WTC11 (cell line): ENCODE measurements at regions not wholly inside any gene's neighbourhood (a gene's known extent, or its start where the extent isn't known, plus 50 kb on each side); places are given as distances from the start of the nearest gene placed in this dataset.

ENCODE experiments used
- ATAC-seq: fragments of 200-7000 bp; cut with Tn5 transposase; 2 replicates; pipeline ENCODE4 v1.10.0; 2021; ENCODE audit warnings: mild to moderate bottlenecking, moderate library complexity
- CTCF ChIA-PET: fragments of 300-600 bp; sonication (Branson Sonifier 250); formaldehyde crosslinking; loops from one replicate; lab custom pipeline; 2021; ENCODE audit warnings: antibody characterized with exemption; lab: Charles Lee
- POLR2A ChIA-PET: fragments of 350-600 bp; sonication (Branson Sonifier 250); formaldehyde crosslinking; loops from one replicate; lab custom pipeline; 2021; ENCODE audit warnings: antibody characterized with exemption; lab: Charles Lee
- DNase-seq: peaks from one replicate; pipeline ENCODE4 v3.0.0; 2021; ENCODE audit warnings: low spot score
- H3K27ac Mint-ChIP-seq: 2 replicates; pipeline ENCODE4 v1.8.0; 2021; ENCODE audit warnings: mixed read lengths
- H3K27me3 Mint-ChIP-seq: 2 replicates; pipeline ENCODE4 v1.8.0; 2021; ENCODE audit warnings: low read depth, mild to moderate bottlenecking, moderate library complexity, mixed read lengths
- H3K36me3 Mint-ChIP-seq: 2 replicates; pipeline ENCODE4 v1.8.0; 2021; ENCODE audit warnings: mixed read lengths
- H3K4me1 Mint-ChIP-seq: 2 replicates; pipeline ENCODE4 v1.8.0; 2022; ENCODE audit warnings: mixed read lengths
- H3K4me3 Mint-ChIP-seq: 2 replicates; pipeline ENCODE4 v1.8.0; 2021; ENCODE audit warnings: mild to moderate bottlenecking, moderate library complexity, mixed read lengths
- H3K9me3 Mint-ChIP-seq: 2 replicates; pipeline ENCODE4 v1.8.0; 2021; ENCODE audit warnings: mixed read lengths
- ATF3 ChIP-seq: sonication (generic); formaldehyde crosslinking; conservative IDR thresholded peaks from 2 replicates; pipeline ENCODE4 v1.8.1; 2022; ENCODE audit warnings: mild to moderate bottlenecking, missing genetic modification reagents
- CBFB ChIP-seq: sonication (generic); formaldehyde crosslinking; IDR thresholded peaks from 2 replicates; pipeline ENCODE4 v1.8.1; 2022; ENCODE audit warnings: mild to moderate bottlenecking, low read depth, missing genetic modification reagents
- FOXJ3 ChIP-seq: sonication (generic); formaldehyde crosslinking; IDR thresholded peaks from 2 replicates; pipeline ENCODE4 v1.9.0; 2021; ENCODE audit warnings: missing genetic modification reagents, mild to moderate bottlenecking, borderline replicate concordance
- GRHL2 ChIP-seq: fragments of 250-450 bp; sonication (Bioruptor Pico); IDR thresholded peaks from 2 replicates; pipeline ENCODE4 v1.8.0; 2022; ENCODE audit warnings: mild to moderate bottlenecking, moderate library complexity; ENCODE audit not compliant: insufficient replicate concordance, severe bottlenecking
- IRF1 ChIP-seq: sonication (generic); formaldehyde crosslinking; IDR thresholded peaks from 2 replicates; pipeline ENCODE4 v1.8.0; 2023; ENCODE audit warnings: missing genetic modification reagents
- JAZF1 ChIP-seq: fragments of 250-450 bp; sonication (Bioruptor Pico); IDR thresholded peaks from 2 replicates; pipeline ENCODE4 v1.9.0; 2021; ENCODE audit warnings: moderate library complexity, mild to moderate bottlenecking, inconsistent platforms
- NFE2L1 ChIP-seq: sonication (generic); formaldehyde crosslinking; IDR thresholded peaks from 2 replicates; pipeline ENCODE4 v1.8.1; 2023; ENCODE audit warnings: missing genetic modification reagents
- SMAD3 ChIP-seq: sonication (generic); formaldehyde crosslinking; IDR thresholded peaks from 2 replicates; pipeline ENCODE4 v1.8.0; 2022; ENCODE audit warnings: missing genetic modification reagents, mild to moderate bottlenecking, borderline replicate concordance
- ZNF121 ChIP-seq: sonication (generic); formaldehyde crosslinking; IDR thresholded peaks from 2 replicates; pipeline ENCODE4 v1.8.0; 2023; ENCODE audit warnings: missing genetic modification reagents
- ZNF138 ChIP-seq: sonication (generic); formaldehyde crosslinking; conservative IDR thresholded peaks from 2 replicates; pipeline ENCODE4 v1.8.1; 2022; ENCODE audit warnings: mild to moderate bottlenecking, moderate library complexity, missing genetic modification reagents
- ZNF416 ChIP-seq: fragments of 250-450 bp; sonication (Bioruptor Pico); IDR thresholded peaks from 2 replicates; pipeline ENCODE4 v1.9.0; 2021; ENCODE audit warnings: mild to moderate bottlenecking, inconsistent platforms
- TF ChIP-seq, protein P1 (sequence below): sonication (generic); formaldehyde crosslinking; conservative IDR thresholded peaks from 2 replicates; pipeline ENCODE4 v1.8.1; 2023; ENCODE audit warnings: mild to moderate bottlenecking, low read depth, missing genetic modification reagents, moderate library complexity
- TF ChIP-seq, protein P2 (sequence below): sonication (generic); formaldehyde crosslinking; IDR thresholded peaks from 2 replicates; pipeline ENCODE4 v1.8.1; 2022; ENCODE audit warnings: missing genetic modification reagents, borderline replicate concordance
- TF ChIP-seq, protein P3 (sequence below): sonication (generic); formaldehyde crosslinking; IDR thresholded peaks from 2 replicates; pipeline ENCODE4 v1.8.0; 2022; ENCODE audit warnings: mild to moderate bottlenecking, missing genetic modification reagents
- TF ChIP-seq, protein P4 (sequence below): fragments of 200-600 bp; IDR thresholded peaks from 2 replicates; pipeline ENCODE4 v1.8.0; 2022; ENCODE audit warnings: antibody characterized with exemption

DNA sequence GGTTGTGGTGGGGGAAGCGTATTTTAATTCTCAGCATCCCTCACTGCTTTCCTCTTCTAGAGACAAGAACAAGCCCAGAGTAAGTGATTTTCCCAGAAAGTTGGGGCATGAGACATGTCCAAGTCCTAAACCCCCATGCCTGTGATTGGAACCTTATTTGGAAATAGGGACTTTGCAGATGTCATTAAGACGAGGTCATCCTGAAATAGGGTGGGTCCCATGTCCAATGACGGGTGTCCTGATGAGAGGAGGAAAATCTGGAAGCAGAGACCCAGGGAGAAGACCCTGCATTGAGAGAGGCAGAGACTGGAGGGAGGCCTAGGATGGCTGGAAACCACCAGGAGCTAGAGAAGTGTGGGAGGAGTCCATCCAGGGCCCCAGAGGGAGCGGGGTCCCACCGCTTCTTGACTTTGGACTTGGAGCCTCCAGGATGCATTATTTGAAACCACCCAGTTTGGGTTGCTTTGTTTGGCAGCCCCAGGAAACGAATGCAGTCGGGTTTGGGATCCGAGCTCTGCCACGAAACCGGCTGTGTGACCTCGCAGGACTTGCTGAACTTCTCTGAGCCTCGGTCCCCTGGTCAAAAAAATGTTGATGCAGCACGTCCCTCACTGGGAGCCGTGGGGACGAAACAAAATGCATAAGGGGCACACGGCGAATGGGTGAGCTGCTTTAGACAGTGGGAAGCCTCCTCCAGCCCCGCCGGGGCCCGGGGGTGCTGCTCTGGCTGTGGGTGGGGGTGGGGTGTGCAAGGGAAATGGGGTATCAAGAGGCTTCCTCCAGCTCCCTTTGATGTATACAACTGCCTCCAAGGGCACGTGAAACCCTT, 113.9 kb downstream of the CPZ start:
- POLR2A ChIA-PET, result no interaction called here
- Mint-ChIP-seq H3K4me3 (no peak overlapping the region), H3K27me3 (no peaks in the 10 kb centered on the region), H3K9me3 (peaks cover 5% of the 10 kb centered on the region; the same call in 1 of the 2 replicates), H3K36me3 (no peaks in the 10 kb centered on the region), H3K27ac (no peak overlapping the region), H3K4me1 (peaks cover 9% of the 10 kb centered on the region)
- ATAC-seq (no peak), DNase-seq (peak; percentile 7)
- TF ChIP-seq, protein P1, sequence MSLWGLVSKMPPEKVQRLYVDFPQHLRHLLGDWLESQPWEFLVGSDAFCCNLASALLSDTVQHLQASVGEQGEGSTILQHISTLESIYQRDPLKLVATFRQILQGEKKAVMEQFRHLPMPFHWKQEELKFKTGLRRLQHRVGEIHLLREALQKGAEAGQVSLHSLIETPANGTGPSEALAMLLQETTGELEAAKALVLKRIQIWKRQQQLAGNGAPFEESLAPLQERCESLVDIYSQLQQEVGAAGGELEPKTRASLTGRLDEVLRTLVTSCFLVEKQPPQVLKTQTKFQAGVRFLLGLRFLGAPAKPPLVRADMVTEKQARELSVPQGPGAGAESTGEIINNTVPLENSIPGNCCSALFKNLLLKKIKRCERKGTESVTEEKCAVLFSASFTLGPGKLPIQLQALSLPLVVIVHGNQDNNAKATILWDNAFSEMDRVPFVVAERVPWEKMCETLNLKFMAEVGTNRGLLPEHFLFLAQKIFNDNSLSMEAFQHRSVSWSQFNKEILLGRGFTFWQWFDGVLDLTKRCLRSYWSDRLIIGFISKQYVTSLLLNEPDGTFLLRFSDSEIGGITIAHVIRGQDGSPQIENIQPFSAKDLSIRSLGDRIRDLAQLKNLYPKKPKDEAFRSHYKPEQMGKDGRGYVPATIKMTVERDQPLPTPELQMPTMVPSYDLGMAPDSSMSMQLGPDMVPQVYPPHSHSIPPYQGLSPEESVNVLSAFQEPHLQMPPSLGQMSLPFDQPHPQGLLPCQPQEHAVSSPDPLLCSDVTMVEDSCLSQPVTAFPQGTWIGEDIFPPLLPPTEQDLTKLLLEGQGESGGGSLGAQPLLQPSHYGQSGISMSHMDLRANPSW, result no peak
- TF ChIP-seq, protein P2, sequence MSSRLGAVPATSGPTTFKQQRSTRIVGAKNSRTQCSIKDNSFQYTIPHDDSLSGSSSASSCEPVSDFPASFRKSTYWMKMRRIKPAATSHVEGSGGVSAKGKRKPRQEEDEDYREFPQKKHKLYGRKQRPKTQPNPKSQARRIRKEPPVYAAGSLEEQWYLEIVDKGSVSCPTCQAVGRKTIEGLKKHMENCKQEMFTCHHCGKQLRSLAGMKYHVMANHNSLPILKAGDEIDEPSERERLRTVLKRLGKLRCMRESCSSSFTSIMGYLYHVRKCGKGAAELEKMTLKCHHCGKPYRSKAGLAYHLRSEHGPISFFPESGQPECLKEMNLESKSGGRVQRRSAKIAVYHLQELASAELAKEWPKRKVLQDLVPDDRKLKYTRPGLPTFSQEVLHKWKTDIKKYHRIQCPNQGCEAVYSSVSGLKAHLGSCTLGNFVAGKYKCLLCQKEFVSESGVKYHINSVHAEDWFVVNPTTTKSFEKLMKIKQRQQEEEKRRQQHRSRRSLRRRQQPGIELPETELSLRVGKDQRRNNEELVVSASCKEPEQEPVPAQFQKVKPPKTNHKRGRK (CRISPR knock-in tag), result no peak
- no peak for TF ChIP-seq ATF3 (CRISPR knock-in tag)
- CTCF ChIA-PET, result interaction anchor here (1.0 to 4.0 kb wide), 6 partner anchors 18 to 530 kb away, joined by 3 to 23 read pairs (median 3); no protein-coding TSS in a partner anchor

- ChIA-PET CTCF (interaction anchor here (0.5 to 4.0 kb wide), 7 partner anchors 17 to 529 kb away, joined by 3 to 23 read pairs (median 3); no protein-coding TSS in a partner anchor), POLR2A (interaction anchor here (0.6 kb wide), 1 partner anchor 20 kb away, joined by 3 read pairs; no protein-coding TSS in a partner anchor)
- Mint-ChIP-seq H3K9me3 (no peaks in the 10 kb centered on the region), H3K27ac (no peak overlapping the region), H3K4me3 (no peak overlapping the region), H3K36me3 (no peaks in the 10 kb centered on the region), H3K4me1 (peaks cover 9% of the 10 kb centered on the region), H3K27me3 (no peaks in the 10 kb centered on the region)
- ATAC-seq, result peak; percentile 40
- no peak for TF ChIP-seq JAZF1 (CRISPR knock-in tag)
- TF ChIP-seq IRF1 (CRISPR knock-in tag), result no peak
- TF ChIP-seq NFE2L1 (CRISPR knock-in tag), result no peak
- DNase-seq, result peak; percentile 15
Observed at GRCh38 chr4:8705161-8706145, 112.9 kb downstream of the CPZ start.

DNA sequence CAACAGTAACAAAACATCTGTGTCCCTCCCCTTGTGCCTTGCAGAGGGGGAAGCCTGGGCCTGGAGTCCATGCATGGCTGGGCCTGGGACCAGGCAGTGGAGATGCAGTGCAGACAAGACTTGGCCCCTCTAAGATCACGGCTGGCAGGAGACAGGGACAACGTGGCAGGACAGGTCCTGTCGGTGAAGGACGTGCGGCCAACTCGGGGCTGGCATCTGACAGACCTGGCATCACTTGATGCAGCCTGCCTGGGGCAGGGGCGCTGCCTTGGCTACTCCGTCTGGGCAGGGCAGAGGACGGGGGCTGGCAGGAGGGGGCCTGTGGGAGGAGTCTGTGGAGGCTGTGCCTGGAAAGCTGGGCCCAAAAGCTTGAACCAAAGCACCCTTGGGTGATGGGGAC, 112.1 kb downstream of the CPZ start:
- TF ChIP-seq ZNF416 (CRISPR knock-in tag), result no peak
- no peak for TF ChIP-seq ATF3 (CRISPR knock-in tag)
- no peak for TF ChIP-seq CBFB (CRISPR knock-in tag)
- TF ChIP-seq FOXJ3 (CRISPR knock-in tag), result no peak
- TF ChIP-seq, protein P3, sequence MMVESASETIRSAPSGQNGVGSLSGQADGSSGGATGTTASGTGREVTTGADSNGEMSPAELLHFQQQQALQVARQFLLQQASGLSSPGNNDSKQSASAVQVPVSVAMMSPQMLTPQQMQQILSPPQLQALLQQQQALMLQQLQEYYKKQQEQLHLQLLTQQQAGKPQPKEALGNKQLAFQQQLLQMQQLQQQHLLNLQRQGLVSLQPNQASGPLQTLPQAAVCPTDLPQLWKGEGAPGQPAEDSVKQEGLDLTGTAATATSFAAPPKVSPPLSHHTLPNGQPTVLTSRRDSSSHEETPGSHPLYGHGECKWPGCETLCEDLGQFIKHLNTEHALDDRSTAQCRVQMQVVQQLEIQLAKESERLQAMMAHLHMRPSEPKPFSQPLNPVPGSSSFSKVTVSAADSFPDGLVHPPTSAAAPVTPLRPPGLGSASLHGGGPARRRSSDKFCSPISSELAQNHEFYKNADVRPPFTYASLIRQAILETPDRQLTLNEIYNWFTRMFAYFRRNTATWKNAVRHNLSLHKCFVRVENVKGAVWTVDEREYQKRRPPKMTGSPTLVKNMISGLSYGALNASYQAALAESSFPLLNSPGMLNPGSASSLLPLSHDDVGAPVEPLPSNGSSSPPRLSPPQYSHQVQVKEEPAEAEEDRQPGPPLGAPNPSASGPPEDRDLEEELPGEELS (CRISPR knock-in tag), result no peak
- no peak for TF ChIP-seq ZNF138 (CRISPR knock-in tag)
- TF ChIP-seq ZNF121 (CRISPR knock-in tag), result no peak
- TF ChIP-seq, protein P2 (CRISPR knock-in tag), result no peak
- no peak for TF ChIP-seq SMAD3 (CRISPR knock-in tag)
- TF ChIP-seq GRHL2 (CRISPR knock-in tag), result no peak
- TF ChIP-seq, protein P4, sequence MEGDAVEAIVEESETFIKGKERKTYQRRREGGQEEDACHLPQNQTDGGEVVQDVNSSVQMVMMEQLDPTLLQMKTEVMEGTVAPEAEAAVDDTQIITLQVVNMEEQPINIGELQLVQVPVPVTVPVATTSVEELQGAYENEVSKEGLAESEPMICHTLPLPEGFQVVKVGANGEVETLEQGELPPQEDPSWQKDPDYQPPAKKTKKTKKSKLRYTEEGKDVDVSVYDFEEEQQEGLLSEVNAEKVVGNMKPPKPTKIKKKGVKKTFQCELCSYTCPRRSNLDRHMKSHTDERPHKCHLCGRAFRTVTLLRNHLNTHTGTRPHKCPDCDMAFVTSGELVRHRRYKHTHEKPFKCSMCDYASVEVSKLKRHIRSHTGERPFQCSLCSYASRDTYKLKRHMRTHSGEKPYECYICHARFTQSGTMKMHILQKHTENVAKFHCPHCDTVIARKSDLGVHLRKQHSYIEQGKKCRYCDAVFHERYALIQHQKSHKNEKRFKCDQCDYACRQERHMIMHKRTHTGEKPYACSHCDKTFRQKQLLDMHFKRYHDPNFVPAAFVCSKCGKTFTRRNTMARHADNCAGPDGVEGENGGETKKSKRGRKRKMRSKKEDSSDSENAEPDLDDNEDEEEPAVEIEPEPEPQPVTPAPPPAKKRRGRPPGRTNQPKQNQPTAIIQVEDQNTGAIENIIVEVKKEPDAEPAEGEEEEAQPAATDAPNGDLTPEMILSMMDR, result no peak
- TF ChIP-seq, all 79 proteins: peak for 0
- POLR2A ChIA-PET, result no interaction called here
- no peaks in the 10 kb centered on the region for H3K27me3 Mint-ChIP-seq
- no peaks in the 10 kb centered on the region for H3K9me3 Mint-ChIP-seq
- H3K36me3 Mint-ChIP-seq, result no peaks in the 10 kb centered on the region
- H3K4me1 Mint-ChIP-seq, result peaks cover 9% of the 10 kb centered on the region
- CTCF ChIA-PET, result interaction anchor here (1.1 to 4.0 kb wide), 2 partner anchors 16 to 97 kb away, joined by 5 to 23 read pairs; no protein-coding TSS in a partner anchor
- ATAC-seq (no peak), DNase-seq (peak; percentile 5)
- no peak overlapping the region for H3K27ac Mint-ChIP-seq
- no peak overlapping the region for H3K4me3 Mint-ChIP-seq
